Large intestine (tissue), 3 donors: ENCODE measurements at regions not wholly inside any gene's neighbourhood (a gene's known extent, or its start where the extent isn't known, plus 50 kb on each side); places are given as distances from the start of the nearest gene placed in this dataset.
A peak's percentile ranks its signal among the peaks of the same experiment; 100 is the strongest.

ENCODE experiments used
- DNase-seq, 2 donors: peaks; one replicate each; pipeline versions ENCODE4 v3.0.0 to v3.0.0-alpha.2; 2013
- H3K27ac ChIP-seq: one replicate; pipeline ENCODE4 v1.5.1; 2013; ENCODE audit warnings: low read length
- H3K27me3 ChIP-seq: 2 replicates; pipeline ENCODE4 v1.6.1; 2013; ENCODE audit warnings: low read length; ENCODE audit not compliant: control insufficient read depth, insufficient read depth
- H3K36me3 ChIP-seq: 2 replicates; pipeline ENCODE4 v1.6.1; 2013; ENCODE audit warnings: low read length; ENCODE audit not compliant: control insufficient read depth, insufficient read depth
- H3K4me1 ChIP-seq: one replicate; pipeline ENCODE4 v1.6.1; 2013; ENCODE audit warnings: low read length; ENCODE audit not compliant: control insufficient read depth, insufficient read depth
- H3K4me3 ChIP-seq: one replicate; pipeline ENCODE4 v1.5.1; 2013; ENCODE audit warnings: low read length
- H3K9me3 ChIP-seq: one replicate; pipeline ENCODE4 v1.6.1; 2013; ENCODE audit warnings: mild to moderate bottlenecking, low read depth, low read length, moderate library complexity; ENCODE audit not compliant: control insufficient read depth
- WGBS: methylation state at CpG from one replicate; pipeline ENCODE4 v1.1.5; 2013; ENCODE audit warnings: low lambda C conversion rate; ENCODE audit not compliant: insufficient coverage; 5-methylcytosine and 5-hydroxymethylcytosine counted together

- no peaks in the 10 kb centered on the region for H3K27me3 ChIP-seq
- H3K36me3 ChIP-seq = no peaks in the 10 kb centered on the region
- H3K27ac ChIP-seq = peak overlapping the region; percentile 47
- no peak overlapping the region for H3K4me3 ChIP-seq
- WGBS = no CpG with 5 or more reads among the region's 2 CpGs
- peak; percentile 28 to 54 for DNase-seq
- H3K4me1 ChIP-seq = no peaks in the 10 kb centered on the region
- no peaks in the 10 kb centered on the region for H3K9me3 ChIP-seq
These were observed 52.1 kb upstream of the FMR1 start for GRCh38 chrX:147859666-147860065.
